ENCODE measurements at regions not wholly inside any gene's neighbourhood (a gene's known extent, or its start where the extent isn't known, plus 50 kb on each side); places are given as distances from the start of the nearest gene placed in this dataset.

GRCh38 chr5:158609333-158610050, 490.2 kb downstream of the EBF1 start:
- TF ChIP-seq, protein P1, sequence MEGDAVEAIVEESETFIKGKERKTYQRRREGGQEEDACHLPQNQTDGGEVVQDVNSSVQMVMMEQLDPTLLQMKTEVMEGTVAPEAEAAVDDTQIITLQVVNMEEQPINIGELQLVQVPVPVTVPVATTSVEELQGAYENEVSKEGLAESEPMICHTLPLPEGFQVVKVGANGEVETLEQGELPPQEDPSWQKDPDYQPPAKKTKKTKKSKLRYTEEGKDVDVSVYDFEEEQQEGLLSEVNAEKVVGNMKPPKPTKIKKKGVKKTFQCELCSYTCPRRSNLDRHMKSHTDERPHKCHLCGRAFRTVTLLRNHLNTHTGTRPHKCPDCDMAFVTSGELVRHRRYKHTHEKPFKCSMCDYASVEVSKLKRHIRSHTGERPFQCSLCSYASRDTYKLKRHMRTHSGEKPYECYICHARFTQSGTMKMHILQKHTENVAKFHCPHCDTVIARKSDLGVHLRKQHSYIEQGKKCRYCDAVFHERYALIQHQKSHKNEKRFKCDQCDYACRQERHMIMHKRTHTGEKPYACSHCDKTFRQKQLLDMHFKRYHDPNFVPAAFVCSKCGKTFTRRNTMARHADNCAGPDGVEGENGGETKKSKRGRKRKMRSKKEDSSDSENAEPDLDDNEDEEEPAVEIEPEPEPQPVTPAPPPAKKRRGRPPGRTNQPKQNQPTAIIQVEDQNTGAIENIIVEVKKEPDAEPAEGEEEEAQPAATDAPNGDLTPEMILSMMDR (IDR thresholded peaks at IDR 0.05; ENCODE audit: insufficient read depth, low read depth, low read length) = no peak
- H3K4me3 ChIP-seq (ENCODE audit: low read depth, low read length) = no peak overlapping the region
- DNase-seq (ENCODE audit: low read depth) = no peak

GRCh38 chr5:158607088-158607487, 492.6 kb downstream of the EBF1 start:
- TF ChIP-seq, protein P1 (IDR thresholded peaks at IDR 0.05; ENCODE audit: insufficient read depth, low read depth, low read length) = no peak
- no peak for DNase-seq (ENCODE audit: low read depth)
- no peak overlapping the region for H3K4me3 ChIP-seq (ENCODE audit: low read depth, low read length)

DNA sequence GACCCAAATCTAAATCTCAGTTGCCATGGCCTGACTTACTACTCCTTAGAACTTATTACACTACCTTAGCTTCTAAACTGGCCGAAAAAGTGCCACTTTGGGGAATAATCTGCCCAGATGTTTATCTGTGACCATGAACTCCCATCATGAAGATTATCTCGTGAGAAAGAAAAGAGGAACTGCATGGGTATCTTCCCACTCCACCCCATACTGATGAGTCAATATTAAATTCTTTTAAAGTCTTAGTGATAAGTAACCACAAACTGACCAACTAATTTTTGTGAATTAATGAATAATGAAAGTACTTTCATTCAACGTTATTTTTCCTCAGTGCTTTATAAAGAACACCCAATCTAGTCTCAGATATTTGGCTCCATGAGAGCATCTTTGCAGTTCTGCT, 493.5 kb downstream of the EBF1 start:
- no peak for DNase-seq (ENCODE audit: low read depth)
- TF ChIP-seq, protein P1 (IDR thresholded peaks at IDR 0.05; ENCODE audit: insufficient read depth, low read depth, low read length) = no peak
- no peak overlapping the region for H3K4me3 ChIP-seq (ENCODE audit: low read depth, low read length)

DNA sequence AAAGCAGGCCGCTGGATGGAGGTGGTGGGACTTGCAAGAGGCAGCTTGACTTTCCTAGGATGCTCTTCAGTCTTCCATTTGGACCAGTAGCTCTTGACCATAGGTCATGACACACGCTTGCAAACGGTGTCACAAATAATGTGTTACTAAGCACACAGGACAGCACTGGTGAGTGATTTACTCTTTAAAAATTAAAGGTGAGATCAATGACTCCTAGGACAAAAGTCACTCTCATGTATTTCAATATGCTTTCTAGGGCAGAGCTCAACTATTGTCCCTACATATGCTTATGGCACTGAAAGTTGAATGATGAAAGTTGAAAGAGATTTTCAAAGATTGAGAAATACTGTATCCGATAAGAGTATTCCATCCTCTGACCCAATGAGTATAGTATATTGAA, 496.7 kb downstream of the EBF1 start:
- DNase-seq (ENCODE audit: low read depth) = no peak
- TF ChIP-seq, protein P1 (IDR thresholded peaks at IDR 0.05; ENCODE audit: insufficient read depth, low read depth, low read length) = no peak
- no peak overlapping the region for H3K4me3 ChIP-seq (ENCODE audit: low read depth, low read length)

DNA sequence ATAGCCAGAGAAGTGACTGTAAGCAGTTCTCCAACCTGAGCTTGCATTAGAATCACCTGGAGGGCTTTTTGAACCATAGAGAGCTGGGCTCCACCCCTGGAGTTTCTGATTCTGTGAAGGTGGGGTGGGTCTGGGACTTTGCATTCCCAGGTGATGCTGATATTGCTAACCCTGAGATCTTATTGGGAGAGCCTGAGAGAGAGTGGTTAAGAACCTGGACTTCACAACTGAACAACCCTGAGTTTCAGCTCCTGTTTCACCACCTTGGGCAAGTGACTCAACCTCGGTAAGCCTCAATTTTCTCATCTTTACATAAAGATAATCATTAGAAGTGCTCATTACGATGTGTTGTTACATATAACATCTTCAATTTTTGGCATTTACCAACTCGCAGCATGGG, 498.6 kb downstream of the EBF1 start:
- no peak for DNase-seq (ENCODE audit: low read depth)
- no peak overlapping the region for H3K4me3 ChIP-seq (ENCODE audit: low read depth, low read length)
- TF ChIP-seq, protein P1 (IDR thresholded peaks at IDR 0.05; ENCODE audit: insufficient read depth, low read depth, low read length) = no peak

DNA sequence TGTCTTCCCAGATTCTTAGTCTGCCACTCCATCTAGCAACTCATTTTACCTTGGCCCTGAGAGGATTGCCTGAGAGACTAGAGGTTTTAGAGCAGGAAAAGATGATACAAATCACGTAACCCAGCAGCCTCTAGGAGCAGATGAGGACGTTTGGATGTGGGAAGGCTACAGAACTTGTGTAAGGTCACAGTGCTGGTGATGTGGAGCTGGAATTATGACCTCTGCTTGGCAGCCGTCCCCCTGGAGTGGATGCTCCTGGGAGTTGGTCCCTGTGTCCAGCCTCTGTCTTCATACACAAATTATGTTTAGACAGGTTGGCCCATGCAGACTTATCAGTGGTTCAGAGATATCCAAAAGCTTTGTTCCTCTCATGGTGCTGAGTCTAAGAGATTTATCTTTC, 499.0 kb downstream of the EBF1 start:
- TF ChIP-seq, protein P1 (IDR thresholded peaks at IDR 0.05; ENCODE audit: insufficient read depth, low read depth, low read length) = no peak
- no peak for DNase-seq (ENCODE audit: low read depth)
- no peak overlapping the region for H3K4me3 ChIP-seq (ENCODE audit: low read depth, low read length)

DNA sequence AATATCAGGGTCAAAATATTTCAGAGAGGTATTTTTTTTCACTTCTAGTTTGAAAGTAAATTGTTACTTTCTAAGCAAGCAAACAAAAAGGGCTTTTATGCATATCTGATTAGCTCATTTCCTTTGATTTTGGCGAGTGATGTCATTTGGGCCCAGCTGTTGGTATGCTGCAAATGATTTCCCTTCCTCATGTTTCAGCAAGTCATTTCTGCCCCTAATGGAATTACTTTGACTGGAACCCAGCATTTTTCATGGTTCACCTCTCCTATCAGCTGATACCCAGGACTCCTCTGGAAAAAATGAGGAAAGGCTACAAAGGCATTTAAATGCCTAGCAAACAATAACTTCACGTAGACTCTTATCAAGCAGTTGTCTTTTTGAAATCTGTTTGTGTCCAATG, 500.6 kb downstream of the EBF1 start:
- TF ChIP-seq, protein P1 (IDR thresholded peaks at IDR 0.05; ENCODE audit: insufficient read depth, low read depth, low read length) = no peak
- DNase-seq (ENCODE audit: low read depth) = no peak

More for the DNA sequence above, 500.6 kb downstream of the EBF1 start:
- no peak overlapping the region for H3K4me3 ChIP-seq (ENCODE audit: low read depth, low read length)
